CD4-positive, alpha-beta T cell (primary cell): ENCODE measurements at regions not wholly inside any gene's neighbourhood (a gene's known extent, or its start where the extent isn't known, plus 50 kb on each side); places are given as distances from the start of the nearest gene placed in this dataset.

Experiments
- ATAC-seq: fragments of 200-7000 bp; cut with Tn5 transposase; one replicate; pipeline ENCODE4 v1.10.0; 2022; ENCODE audit warnings: mild to moderate bottlenecking; ENCODE audit not compliant: poor library complexity
- CTCF ChIA-PET: fragments of 350-600 bp; sonication (Branson Sonifier 250); formaldehyde crosslinking; loops from one replicate; lab custom pipeline; 2021; ENCODE audit warnings: antibody characterized with exemption, inconsistent platforms; lab: Charles Lee
- POLR2A ChIA-PET: fragments of 350-600 bp; sonication (Branson Sonifier 250); formaldehyde crosslinking; loops from one replicate; lab custom pipeline; 2021; ENCODE audit warnings: antibody characterized with exemption, inconsistent platforms; lab: Charles Lee
- DNase-seq, 14 experiments: peaks; one replicate each; pipeline ENCODE4 v3.0.0-alpha.2; 2013 to 2020; ENCODE audit warnings: mixed read lengths in 2 of 14
- H3K27ac ChIP-seq, 2 donors: one replicate each; pipeline versions ENCODE4 v1.5.1 to v1.7.0; 2013; ENCODE audit warnings: low read length in 2 of 2, low read depth in 1 of 2, mild to moderate bottlenecking in 1 of 2
- H3K27me3 ChIP-seq, 2 experiments: 1 replicate in 1 of 2; 2 replicates in 1 of 2; pipeline versions ENCODE4 v1.6.1 to v1.7.0; 2013; ENCODE audit warnings: low read length in 2 of 2, control low read depth in 1 of 2, mild to moderate bottlenecking in 1 of 2, moderate library complexity in 1 of 2; ENCODE audit not compliant: insufficient read depth in 2 of 2, control insufficient read depth in 1 of 2
- H3K36me3 ChIP-seq: one replicate; pipeline ENCODE4 v1.6.1; 2013; ENCODE audit warnings: low read length, control low read depth; ENCODE audit not compliant: insufficient read depth
- H3K4me1 ChIP-seq: one replicate; pipeline ENCODE4 v1.6.1; 2013; ENCODE audit warnings: low read length, control low read depth; ENCODE audit not compliant: insufficient read depth
- H3K4me3 ChIP-seq: one replicate; pipeline ENCODE4 v1.5.1; 2013; ENCODE audit warnings: mild to moderate bottlenecking, low read length, moderate library complexity
- H3K9me3 ChIP-seq, 2 experiments: 1 replicate in 1 of 2; 2 replicates in 1 of 2; pipeline versions ENCODE4 v1.6.1 to v1.7.0; 2013; ENCODE audit warnings: low read length in 2 of 2, mild to moderate bottlenecking in 2 of 2, control low read depth in 1 of 2, moderate library complexity in 1 of 2; ENCODE audit not compliant: control insufficient read depth in 1 of 2, insufficient read depth in 1 of 2
- H3K27ac Mint-ChIP-seq: one replicate; pipeline ENCODE4 v1.8.0; 2020; ENCODE audit warnings: mixed read lengths
- H3K27me3 Mint-ChIP-seq: one replicate; pipeline ENCODE4 v1.8.0; 2021; ENCODE audit warnings: mixed read lengths
- H3K36me3 Mint-ChIP-seq: one replicate; pipeline ENCODE4 v1.8.0; 2021; ENCODE audit warnings: low read depth, mixed read lengths
- H3K4me1 Mint-ChIP-seq: one replicate; pipeline ENCODE4 v1.8.0; 2021; ENCODE audit warnings: low read depth, mixed read lengths
- H3K4me3 Mint-ChIP-seq: one replicate; pipeline ENCODE4 v1.8.0; 2020; ENCODE audit warnings: mild to moderate bottlenecking, mixed read lengths
- H3K9me3 Mint-ChIP-seq: one replicate; pipeline ENCODE4 v1.8.0; 2020; ENCODE audit warnings: mixed read lengths
- CTCF ChIP-seq: fragments of 200-600 bp; IDR thresholded peaks from one replicate; pipeline ENCODE4 v1.8.0; 2022; ENCODE audit warnings: antibody characterized with exemption, mild to moderate bottlenecking
- intact Hi-C, 2 experiments: fragments of 100-400 bp; cut with DNase I in 1 of 2; cut with micrococcal nuclease in 1 of 2; formaldehyde crosslinking; loops; one replicate each; pipeline versions ENCODE4 v1.15.1 to v1.9.0; 2023 to 2025; cut with DNase I, micrococcal nuclease

- Histone ChIP-seq H3K27ac (no peak overlapping the region), H3K4me1 (peaks cover 5% of the 10 kb centered on the region), H3K9me3 (peaks cover 0 to 3% of the 10 kb centered on the region in 2 experiments), H3K4me3 (no peak overlapping the region), H3K36me3 (no peaks in the 10 kb centered on the region), H3K27me3 (no peaks in the 10 kb centered on the region)
- Mint-ChIP-seq H3K27me3 (no peaks in the 10 kb centered on the region), H3K9me3 (no peaks in the 10 kb centered on the region), H3K4me1 (peaks cover 5% of the 10 kb centered on the region), H3K4me3 (no peak overlapping the region), H3K36me3 (no peaks in the 10 kb centered on the region), H3K27ac (no peak overlapping the region)
- no peak for ATAC-seq
- intact Hi-C loops: no loop called here
- DNase-seq: no peak
- POLR2A ChIA-PET: interaction anchor here (1.2 kb wide), 1 partner anchor 24 kb away, joined by 3 read pairs; no protein-coding TSS in a partner anchor
- TF ChIP-seq CTCF: no peak
- CTCF ChIA-PET: no interaction called here
These were observed 63.2 kb upstream of the EPS8L3 start for GRCh38 chr1:109826930-109827349.

- H3K4me1 ChIP-seq: peaks cover 10% of the 10 kb centered on the region
- no peak overlapping the region for H3K27ac ChIP-seq
- H3K4me3 Mint-ChIP-seq: no peak overlapping the region
- DNase-seq (no peak), ATAC-seq (no peak)
- H3K4me1 Mint-ChIP-seq: peaks cover 5% of the 10 kb centered on the region
- H3K9me3 ChIP-seq: no peaks in the 10 kb centered on the region
- no peak overlapping the region for H3K27ac Mint-ChIP-seq
- ChIA-PET CTCF (no interaction called here), POLR2A (interaction anchor here (1.2 kb wide), 1 partner anchor 24 kb away, joined by 3 read pairs; no protein-coding TSS in a partner anchor)
- no peaks in the 10 kb centered on the region for H3K36me3 Mint-ChIP-seq
- no peaks in the 10 kb centered on the region for H3K27me3 Mint-ChIP-seq
- no peak overlapping the region for H3K4me3 ChIP-seq
- TF ChIP-seq CTCF: no peak
- no peaks in the 10 kb centered on the region for H3K36me3 ChIP-seq
- no peaks in the 10 kb centered on the region for H3K9me3 Mint-ChIP-seq
- no peaks in the 10 kb centered on the region for H3K27me3 ChIP-seq
- intact Hi-C loops: no loop called here
These were observed 62.7 kb upstream of the EPS8L3 start for GRCh38 chr1:109826446-109826845.

GRCh38 chr1:109824349-109825115 lies 60.8 kb upstream of the EPS8L3 start:
- Histone ChIP-seq H3K36me3 (no peaks in the 10 kb centered on the region), H3K4me1 (peaks cover 11% of the 10 kb centered on the region), H3K27ac (no peak overlapping the region), H3K27me3 (no peaks in the 10 kb centered on the region), H3K4me3 (no peak overlapping the region), H3K9me3 (no peaks in the 10 kb centered on the region)
- intact Hi-C loops: no loop called here
- no peaks in the 10 kb centered on the region for H3K27me3 Mint-ChIP-seq
- peaks cover 5% of the 10 kb centered on the region for H3K4me1 Mint-ChIP-seq
- no peak overlapping the region for H3K27ac Mint-ChIP-seq
- H3K36me3 Mint-ChIP-seq: no peaks in the 10 kb centered on the region
- no peak overlapping the region for H3K4me3 Mint-ChIP-seq
- CTCF ChIA-PET: no interaction called here
- ATAC-seq (no peak), DNase-seq (no peak)
- POLR2A ChIA-PET: no interaction called here
- no peaks in the 10 kb centered on the region for H3K9me3 Mint-ChIP-seq
- TF ChIP-seq CTCF: no peak
